Ascending aorta (tissue), 2 donors: ENCODE measurements at regions not wholly inside any gene's neighbourhood (a gene's known extent, or its start where the extent isn't known, plus 50 kb on each side); places are given as distances from the start of the nearest gene placed in this dataset.

Experiments used
- DNase-seq, 2 donors: peaks; one replicate each; pipeline ENCODE4 v3.0.0-alpha.2; 2019; ENCODE audit warnings: low spot score in 2 of 2
- H3K27ac ChIP-seq, 2 donors: fragments of 200-600 bp; sonication (generic); one replicate each; pipeline ENCODE4 v1.5.1; 2016 to 2017; ENCODE audit warnings: mild to moderate bottlenecking in 1 of 2
- H3K27me3 ChIP-seq: fragments of 200-600 bp; sonication (generic); one replicate; pipeline ENCODE4 v1.5.1; 2017
- H3K36me3 ChIP-seq, 2 donors: fragments of 200-600 bp; sonication (generic); one replicate each; pipeline ENCODE4 v1.5.1; 2016
- H3K4me1 ChIP-seq, 2 donors: fragments of 200-600 bp; sonication (generic); one replicate each; pipeline ENCODE4 v1.5.1; 2016 to 2017; ENCODE audit warnings: mild to moderate bottlenecking in 1 of 2
- H3K4me3 ChIP-seq, 2 donors: fragments of 200-600 bp; sonication (generic); one replicate each; pipeline ENCODE4 v1.5.1; 2016 to 2017; ENCODE audit warnings: mild to moderate bottlenecking in 1 of 2
- H3K9me3 ChIP-seq, 2 donors: fragments of 200-600 bp; sonication (generic); one replicate each; pipeline ENCODE4 v1.5.1; 2016
- CTCF ChIP-seq, 3 experiments: fragments of 200-600 bp in 2 of 3; fragments of 450-650 bp in 1 of 3; sonication (generic) in 2 of 3; IDR thresholded peaks; one replicate each; pipeline ENCODE4 v1.5.1; 2016 to 2019; ENCODE audit warnings: antibody characterized with exemption in 3 of 3, mild to moderate bottlenecking in 1 of 3, moderate library complexity in 1 of 3
- intact Hi-C: fragments of 100-400 bp; cut with DNase I; formaldehyde crosslinking; loops from one replicate; pipeline ENCODE4 v1.15.1; 2023

GRCh38 chr1:173118404-173118803, 67.7 kb upstream of the TNFSF18 start:
- DNase-seq = no peak
- H3K4me3 ChIP-seq = no peak overlapping the region
- H3K36me3 ChIP-seq = no peaks in the 10 kb centered on the region
- no peak overlapping the region for H3K27ac ChIP-seq
- H3K4me1 ChIP-seq = peaks cover 0 to 12% of the 10 kb centered on the region in 2 donors
- H3K9me3 ChIP-seq = no peaks in the 10 kb centered on the region
- intact Hi-C loops = no loop called here
- TF ChIP-seq CTCF (IDR thresholded peaks at IDR 0.05) = no peak
- H3K27me3 ChIP-seq = no peaks in the 10 kb centered on the region

- no peaks in the 10 kb centered on the region for H3K27me3 ChIP-seq
- no peak for DNase-seq
- no peak for TF ChIP-seq CTCF (IDR thresholded peaks at IDR 0.05)
- no peaks in the 10 kb centered on the region for H3K9me3 ChIP-seq
- H3K4me1 ChIP-seq = peaks cover 0 to 8% of the 10 kb centered on the region in 2 donors
- intact Hi-C loops = no loop called here
- no peak overlapping the region for H3K27ac ChIP-seq
- no peak overlapping the region for H3K4me3 ChIP-seq
- H3K36me3 ChIP-seq = no peaks in the 10 kb centered on the region
These were observed 67.0 kb upstream of the TNFSF18 start for GRCh38 chr1:173117761-173118160.

- no peaks in the 10 kb centered on the region for H3K9me3 ChIP-seq
- H3K4me1 ChIP-seq = peaks cover 0 to 2% of the 10 kb centered on the region in 2 donors
- TF ChIP-seq CTCF (IDR thresholded peaks at IDR 0.05) = no peak
- no peaks in the 10 kb centered on the region for H3K36me3 ChIP-seq
- intact Hi-C loops = no loop called here
- no peak for DNase-seq
- no peak overlapping the region for H3K27ac ChIP-seq
- no peak overlapping the region for H3K4me3 ChIP-seq
- H3K27me3 ChIP-seq = no peaks in the 10 kb centered on the region
These were observed 66.4 kb upstream of the TNFSF18 start for GRCh38 chr1:173117108-173117633.

- H3K27me3 ChIP-seq = no peaks in the 10 kb centered on the region
- no peak for TF ChIP-seq CTCF (IDR thresholded peaks at IDR 0.05)
- no peak for DNase-seq
- no peaks in the 10 kb centered on the region for H3K9me3 ChIP-seq
- intact Hi-C loops = no loop called here
- no peak overlapping the region for H3K27ac ChIP-seq
- no peaks in the 10 kb centered on the region for H3K36me3 ChIP-seq
- H3K4me3 ChIP-seq = no peak overlapping the region
- no peaks in the 10 kb centered on the region for H3K4me1 ChIP-seq
These were observed 63.6 kb upstream of the TNFSF18 start for GRCh38 chr1:173114346-173114745.

- DNase-seq = no peak
- Histone ChIP-seq H3K27ac (no peak overlapping the region), H3K36me3 (no peaks in the 10 kb centered on the region), H3K4me3 (no peak overlapping the region), H3K4me1 (no peaks in the 10 kb centered on the region), H3K9me3 (peaks cover 0 to 3% of the 10 kb centered on the region in 2 donors), H3K27me3 (no peaks in the 10 kb centered on the region)
- TF ChIP-seq CTCF (IDR thresholded peaks at IDR 0.05) = no peak
- intact Hi-C loops = no loop called here
These were observed 62.4 kb upstream of the TNFSF18 start for GRCh38 chr1:173113015-173113741.
